Astrocyte of the cerebellum (primary cell): ENCODE measurements at regions not wholly inside any gene's neighbourhood (a gene's known extent, or its start where the extent isn't known, plus 50 kb on each side); places are given as distances from the start of the nearest gene placed in this dataset.

ENCODE experiments used
- DNase-seq: peaks from one replicate; pipeline ENCODE4 v3.0.0-alpha.2; 2011; ENCODE audit warnings: low read depth
- H3K4me3 ChIP-seq: 2 replicates; pipeline ENCODE4 v1.5.1; 2011; ENCODE audit warnings: mild to moderate bottlenecking, low read depth, low read length, moderate library complexity
- in situ Hi-C: cut with HindIII; loops from 2 replicates; pipeline ENCODE4 v1.10.0; 2017; ENCODE audit warnings: low sequenced_read_pairs
- TF ChIP-seq, protein P1 (sequence below): IDR thresholded peaks from 2 replicates; pipeline ENCODE4 v1.5.1; 2012; ENCODE audit warnings: low read length, low read depth, moderate library complexity, mild to moderate bottlenecking; ENCODE audit errors: missing control alignments

DNA sequence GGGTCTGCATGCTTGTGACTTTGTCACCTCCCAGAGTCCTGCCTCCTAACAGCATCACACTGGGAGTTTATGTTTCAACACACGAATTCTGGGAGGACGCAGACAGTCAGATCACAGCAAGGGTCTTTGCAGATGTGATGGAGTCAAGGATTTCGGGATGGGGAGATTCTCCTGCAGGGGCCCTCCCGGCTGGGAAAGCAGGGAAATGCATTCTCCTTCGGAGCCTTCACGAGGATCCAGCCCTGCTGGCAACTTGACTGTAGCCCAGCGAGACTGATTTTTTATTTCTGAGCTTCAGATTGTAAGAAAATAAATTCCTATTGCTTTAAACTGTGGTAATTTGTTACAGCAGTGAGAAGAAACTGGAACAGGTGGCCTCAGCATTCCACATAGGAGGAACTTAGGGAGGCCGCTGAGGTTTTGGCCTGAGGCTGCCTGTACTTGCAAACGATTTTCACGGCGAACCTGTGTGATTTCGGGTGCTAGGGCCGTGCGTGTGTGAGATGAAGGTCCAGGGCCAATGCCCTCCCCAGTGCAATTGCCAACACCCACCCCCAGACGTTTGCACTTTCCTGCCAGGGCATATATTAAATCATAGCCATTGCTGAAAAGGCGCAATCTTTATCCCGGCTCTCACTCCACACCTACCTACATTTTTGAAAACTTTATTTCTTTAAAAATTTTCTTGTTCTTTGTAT, 79.8 kb downstream of the ASB1 start:
- TF ChIP-seq, protein P1, sequence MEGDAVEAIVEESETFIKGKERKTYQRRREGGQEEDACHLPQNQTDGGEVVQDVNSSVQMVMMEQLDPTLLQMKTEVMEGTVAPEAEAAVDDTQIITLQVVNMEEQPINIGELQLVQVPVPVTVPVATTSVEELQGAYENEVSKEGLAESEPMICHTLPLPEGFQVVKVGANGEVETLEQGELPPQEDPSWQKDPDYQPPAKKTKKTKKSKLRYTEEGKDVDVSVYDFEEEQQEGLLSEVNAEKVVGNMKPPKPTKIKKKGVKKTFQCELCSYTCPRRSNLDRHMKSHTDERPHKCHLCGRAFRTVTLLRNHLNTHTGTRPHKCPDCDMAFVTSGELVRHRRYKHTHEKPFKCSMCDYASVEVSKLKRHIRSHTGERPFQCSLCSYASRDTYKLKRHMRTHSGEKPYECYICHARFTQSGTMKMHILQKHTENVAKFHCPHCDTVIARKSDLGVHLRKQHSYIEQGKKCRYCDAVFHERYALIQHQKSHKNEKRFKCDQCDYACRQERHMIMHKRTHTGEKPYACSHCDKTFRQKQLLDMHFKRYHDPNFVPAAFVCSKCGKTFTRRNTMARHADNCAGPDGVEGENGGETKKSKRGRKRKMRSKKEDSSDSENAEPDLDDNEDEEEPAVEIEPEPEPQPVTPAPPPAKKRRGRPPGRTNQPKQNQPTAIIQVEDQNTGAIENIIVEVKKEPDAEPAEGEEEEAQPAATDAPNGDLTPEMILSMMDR: no peak
- no peak overlapping the region for H3K4me3 ChIP-seq
- in situ Hi-C loops: no loop called here
- DNase-seq: no peak

DNA sequence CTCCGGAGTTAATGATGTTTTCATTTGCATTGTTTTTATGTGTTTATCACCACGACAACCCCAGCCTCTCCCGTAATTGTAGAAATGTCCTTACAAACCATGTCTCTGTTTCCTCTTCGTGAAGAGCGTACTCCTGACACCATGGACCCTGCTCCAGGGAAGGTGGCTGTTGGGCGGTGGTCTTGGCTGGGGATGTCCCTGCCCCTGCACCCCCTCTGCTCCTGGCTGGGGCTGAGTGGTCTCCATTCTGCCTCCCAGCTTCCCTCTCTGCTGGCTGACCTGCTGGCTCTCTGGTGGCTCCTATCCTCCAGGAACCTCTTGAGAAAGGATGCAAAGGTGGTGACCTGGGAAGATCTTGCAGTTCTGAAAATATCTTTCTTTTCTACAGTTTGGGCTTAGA, 81.1 kb downstream of the ASB1 start:
- DNase-seq: no peak
- no peak overlapping the region for H3K4me3 ChIP-seq
- TF ChIP-seq, protein P1: no peak
- in situ Hi-C loops: no loop called here

DNA sequence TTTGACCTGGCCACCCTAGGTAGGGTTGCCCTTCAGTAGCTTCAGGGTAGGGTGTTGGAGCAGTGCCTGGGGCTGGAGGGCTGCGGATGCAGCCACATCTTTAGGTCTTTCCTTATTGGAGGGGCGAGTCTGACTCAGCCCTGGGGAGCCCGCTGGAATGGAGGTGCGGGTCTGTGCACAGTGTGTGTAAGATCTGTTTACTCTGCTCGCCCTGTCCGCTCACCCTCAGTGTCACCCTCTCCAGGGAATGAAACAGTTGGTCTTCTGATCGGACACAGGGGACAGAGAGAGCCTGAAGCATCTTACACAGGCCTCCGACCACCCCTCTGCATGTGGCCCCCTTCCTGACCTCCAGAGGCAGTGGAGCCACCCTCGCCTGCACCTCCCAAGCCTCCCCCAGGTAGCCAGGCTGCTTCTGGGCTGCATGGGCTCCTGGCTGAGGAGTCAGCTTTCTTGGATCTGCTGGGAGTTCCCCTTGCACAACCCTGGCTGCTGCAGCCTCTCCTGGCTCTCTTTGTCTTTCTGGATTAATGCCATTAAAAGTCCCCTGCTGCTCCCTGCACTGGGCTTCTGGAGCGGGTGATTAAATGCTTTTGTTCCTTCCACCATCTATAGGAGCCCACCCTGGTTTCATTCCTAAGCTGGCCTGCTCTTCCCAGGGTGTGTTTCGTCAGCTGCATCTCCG, 82.6 kb downstream of the ASB1 start:
- in situ Hi-C loops: no loop called here
- H3K4me3 ChIP-seq: no peak overlapping the region
- DNase-seq: no peak
- TF ChIP-seq, protein P1: no peak

DNA sequence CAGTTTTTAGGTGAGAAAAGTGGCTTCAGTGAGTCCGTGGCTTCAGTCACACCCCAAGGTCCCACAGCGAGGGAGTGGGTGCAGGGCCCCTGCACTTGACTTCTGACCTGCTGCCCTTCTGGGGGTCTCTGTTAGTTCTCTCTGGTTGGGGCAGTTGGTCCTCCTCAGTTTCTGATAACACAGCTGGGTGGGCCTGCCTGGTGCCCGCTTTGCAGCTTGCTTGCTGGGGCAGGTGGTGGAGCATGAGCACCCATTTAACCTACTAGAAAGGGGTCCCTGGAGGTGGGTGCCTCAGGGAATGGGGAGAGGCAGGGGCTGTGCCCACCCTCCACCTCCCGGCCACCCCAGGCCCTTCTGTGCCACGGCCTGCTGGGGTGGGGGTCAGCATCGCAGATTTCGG, 83.2 kb downstream of the ASB1 start:
- TF ChIP-seq, protein P1: no peak
- in situ Hi-C loops: no loop called here
- no peak for DNase-seq
- no peak overlapping the region for H3K4me3 ChIP-seq

DNA sequence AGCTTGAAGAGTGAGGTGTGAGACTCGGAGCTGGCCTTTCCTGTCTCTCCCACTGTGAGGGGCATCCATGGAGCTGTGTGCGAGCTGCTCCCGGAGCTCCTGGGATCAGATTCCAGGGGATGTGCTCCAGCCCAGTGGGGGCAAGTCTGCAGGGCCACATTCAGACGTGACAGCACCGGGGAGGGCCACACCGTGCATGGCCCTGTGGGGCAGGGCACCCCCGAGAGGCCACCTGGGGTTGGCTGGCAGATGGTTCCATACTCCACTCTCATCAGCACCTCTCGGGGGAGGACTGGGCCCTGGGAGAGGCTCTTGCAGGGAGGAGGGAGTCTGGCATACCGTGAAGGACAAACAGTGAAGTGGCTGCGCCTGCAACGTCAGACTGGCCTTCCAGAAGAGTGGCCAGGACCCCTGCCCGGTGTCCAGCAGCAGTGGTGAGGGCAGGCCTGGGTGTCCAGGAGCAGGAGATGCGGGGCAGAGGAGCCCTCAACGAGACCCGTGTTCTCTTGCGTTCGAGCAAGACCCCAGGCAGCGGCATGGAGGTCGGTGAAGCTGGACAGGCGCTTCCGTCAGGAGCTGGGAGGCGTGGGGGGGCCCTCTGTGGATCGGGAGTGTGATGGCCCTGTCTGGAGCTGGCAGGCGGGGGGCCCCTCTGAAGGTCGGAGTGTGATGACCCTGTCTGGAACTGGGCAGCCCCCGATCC, 84.3 kb downstream of the ASB1 start:
- no peak overlapping the region for H3K4me3 ChIP-seq
- in situ Hi-C loops: no loop called here
- no peak for DNase-seq

DNA sequence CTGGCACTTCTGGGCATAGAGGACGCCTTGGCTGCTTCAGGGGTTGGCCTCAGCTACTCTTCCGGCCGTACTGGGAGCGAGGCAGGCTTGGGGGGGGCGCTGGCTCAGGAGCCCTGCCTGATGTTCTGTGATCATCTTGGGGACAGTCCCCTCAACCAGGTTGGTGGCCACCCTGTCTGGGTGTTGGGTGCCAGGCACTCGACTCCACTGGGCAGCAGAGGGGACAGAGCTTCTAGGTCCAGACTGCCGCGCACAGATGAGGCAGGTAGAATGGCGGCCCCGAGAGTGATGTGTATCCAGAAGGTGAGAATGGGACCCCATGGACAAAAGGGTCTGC, 84.9 kb downstream of the ASB1 start:
- TF ChIP-seq, protein P1: no peak
- in situ Hi-C loops: no loop called here
- no peak for DNase-seq
- no peak overlapping the region for H3K4me3 ChIP-seq

More for the DNA sequence above, 84.3 kb downstream of the ASB1 start:
- TF ChIP-seq, protein P1: no peak
